Epithelial cell of esophagus (primary cell): ENCODE measurements at regions not wholly inside any gene's neighbourhood (a gene's known extent, or its start where the extent isn't known, plus 50 kb on each side); places are given as distances from the start of the nearest gene placed in this dataset.

Experiments used
- DNase-seq: peaks from one replicate; pipeline ENCODE4 v3.0.0; 2010; ENCODE audit warnings: low read depth
- H3K4me3 ChIP-seq: 2 replicates; pipeline ENCODE4 v1.5.1; 2011; ENCODE audit warnings: mild to moderate bottlenecking, low read length, control low read depth
- TF ChIP-seq, protein P1 (sequence below): IDR thresholded peaks from 2 replicates; pipeline ENCODE4 v1.5.1; 2011; ENCODE audit warnings: low read depth, mild to moderate bottlenecking, low read length, control low read depth, inconsistent platforms; ENCODE audit not compliant: insufficient read depth; ENCODE audit errors: missing control alignments

DNA sequence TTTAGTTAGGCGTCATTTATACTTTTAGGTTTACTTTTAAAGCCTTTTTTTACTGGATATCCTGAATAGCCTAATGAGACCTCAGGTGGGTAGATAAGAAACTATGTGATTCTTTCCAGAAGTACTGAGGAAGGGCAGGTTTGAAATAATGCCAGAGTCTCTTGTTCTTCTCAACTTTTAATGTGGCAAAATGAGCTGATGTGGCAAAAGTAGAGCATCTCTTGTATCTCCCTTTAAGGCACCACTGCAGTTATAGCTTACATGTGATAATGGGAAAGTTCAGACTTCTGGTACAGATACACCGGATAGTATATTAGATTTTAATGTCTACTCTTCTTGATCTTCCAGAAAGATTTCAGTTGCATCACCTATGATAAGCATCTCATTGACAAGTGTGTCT lies 1124.8 kb downstream of the LRFN5 start:
- DNase-seq: no peak
- no peak overlapping the region for H3K4me3 ChIP-seq
- TF ChIP-seq, protein P1, sequence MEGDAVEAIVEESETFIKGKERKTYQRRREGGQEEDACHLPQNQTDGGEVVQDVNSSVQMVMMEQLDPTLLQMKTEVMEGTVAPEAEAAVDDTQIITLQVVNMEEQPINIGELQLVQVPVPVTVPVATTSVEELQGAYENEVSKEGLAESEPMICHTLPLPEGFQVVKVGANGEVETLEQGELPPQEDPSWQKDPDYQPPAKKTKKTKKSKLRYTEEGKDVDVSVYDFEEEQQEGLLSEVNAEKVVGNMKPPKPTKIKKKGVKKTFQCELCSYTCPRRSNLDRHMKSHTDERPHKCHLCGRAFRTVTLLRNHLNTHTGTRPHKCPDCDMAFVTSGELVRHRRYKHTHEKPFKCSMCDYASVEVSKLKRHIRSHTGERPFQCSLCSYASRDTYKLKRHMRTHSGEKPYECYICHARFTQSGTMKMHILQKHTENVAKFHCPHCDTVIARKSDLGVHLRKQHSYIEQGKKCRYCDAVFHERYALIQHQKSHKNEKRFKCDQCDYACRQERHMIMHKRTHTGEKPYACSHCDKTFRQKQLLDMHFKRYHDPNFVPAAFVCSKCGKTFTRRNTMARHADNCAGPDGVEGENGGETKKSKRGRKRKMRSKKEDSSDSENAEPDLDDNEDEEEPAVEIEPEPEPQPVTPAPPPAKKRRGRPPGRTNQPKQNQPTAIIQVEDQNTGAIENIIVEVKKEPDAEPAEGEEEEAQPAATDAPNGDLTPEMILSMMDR: no peak

DNA sequence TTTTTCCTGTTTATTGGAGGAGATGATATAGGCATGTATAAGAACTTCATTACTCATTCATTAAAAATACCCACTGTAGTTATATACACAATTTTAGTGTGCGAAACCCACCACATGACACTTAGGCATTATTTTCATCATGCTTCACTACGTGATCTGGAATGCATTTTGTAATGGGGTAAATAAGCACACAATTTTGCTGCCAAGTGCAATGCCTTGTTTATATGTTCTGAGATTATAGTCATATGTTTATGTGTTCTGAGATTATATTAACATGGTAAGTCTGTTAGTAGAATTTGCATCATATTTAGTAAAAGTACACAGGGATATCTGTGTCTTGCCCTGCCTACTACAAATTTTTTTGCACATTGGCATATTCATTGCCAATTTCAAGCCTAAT lies 1123.0 kb downstream of the LRFN5 start:
- H3K4me3 ChIP-seq: no peak overlapping the region
- DNase-seq: no peak
- TF ChIP-seq, protein P1: no peak

DNA sequence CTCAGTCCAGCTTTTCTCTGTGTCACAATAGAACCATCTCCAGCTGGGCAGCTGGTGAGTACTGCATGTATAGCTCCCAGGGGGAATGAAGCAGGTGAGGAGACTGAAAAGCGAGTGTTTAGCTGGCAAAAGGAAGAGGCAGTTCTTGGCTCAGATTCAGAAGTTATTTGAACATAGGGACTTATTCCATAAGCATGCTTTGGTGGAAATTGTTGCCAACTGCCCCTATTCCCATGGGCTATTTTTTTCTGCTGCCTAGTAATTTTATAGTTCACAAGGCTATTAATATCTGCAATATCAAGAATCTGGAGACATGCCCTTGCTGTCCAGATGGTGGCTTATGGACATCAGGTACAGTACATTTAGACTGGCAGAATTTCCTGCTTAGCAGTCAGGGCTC lies 1112.7 kb downstream of the LRFN5 start:
- no peak overlapping the region for H3K4me3 ChIP-seq
- TF ChIP-seq, protein P1: no peak
- DNase-seq: no peak

DNA sequence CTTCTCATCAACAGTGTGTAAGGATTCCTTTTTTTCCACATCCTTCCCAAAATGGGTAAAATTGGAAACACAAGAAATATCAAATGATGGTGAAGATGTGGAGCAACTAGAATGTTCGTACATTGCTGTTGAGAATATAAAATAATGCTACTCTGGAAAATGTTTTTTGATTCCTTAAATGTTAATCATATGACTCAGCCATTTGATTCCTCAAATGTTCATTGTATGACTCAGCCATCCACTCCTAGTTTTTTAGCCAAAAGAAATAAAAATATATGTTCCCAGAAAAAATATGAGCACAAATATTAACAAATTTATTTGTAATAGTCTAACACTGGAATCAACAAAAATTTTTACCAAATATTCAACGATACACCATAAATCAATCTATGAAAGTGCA lies 1108.6 kb downstream of the LRFN5 start:
- H3K4me3 ChIP-seq: no peak overlapping the region
- peak; percentile 2 for DNase-seq
- TF ChIP-seq, protein P1: no peak

DNA sequence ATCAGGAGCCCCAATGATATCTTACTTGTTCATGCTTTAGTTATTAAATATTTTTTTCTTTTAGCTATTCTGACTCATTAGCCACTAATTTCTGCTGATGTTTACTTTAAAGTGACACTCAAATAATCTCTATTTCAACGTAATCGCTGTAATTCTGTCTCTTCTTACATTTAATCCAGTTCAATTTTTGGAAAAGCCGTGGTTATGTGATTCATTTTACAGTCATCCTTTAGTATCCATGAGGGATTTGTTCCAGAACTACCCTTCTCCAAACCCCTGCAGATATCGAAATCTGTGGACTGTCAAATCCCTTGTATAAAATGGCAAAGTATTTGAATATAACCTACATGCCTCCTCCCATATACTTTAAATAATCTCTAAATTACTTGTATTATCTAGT lies 1103.4 kb downstream of the LRFN5 start:
- no peak for DNase-seq

DNA sequence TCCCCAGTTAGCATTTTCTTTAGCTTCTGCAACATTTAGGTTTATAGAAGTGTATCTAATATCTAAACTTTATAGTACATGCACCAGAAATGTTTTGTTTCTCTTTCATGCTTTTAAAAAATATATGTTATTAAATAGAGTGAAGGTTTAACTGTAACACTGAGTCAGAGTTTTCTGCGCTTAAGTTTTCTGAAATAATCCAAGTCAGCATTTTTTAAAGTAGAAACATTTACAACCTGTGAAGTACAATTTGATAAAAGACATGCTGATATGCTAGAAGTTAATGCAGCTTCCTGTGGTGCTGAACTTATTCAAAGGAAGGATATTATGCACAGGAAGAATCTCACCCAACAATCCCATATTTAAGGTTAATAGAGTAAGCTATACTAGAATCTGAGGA lies 1096.8 kb downstream of the LRFN5 start:
- no peak for DNase-seq
- TF ChIP-seq, protein P1: no peak
- H3K4me3 ChIP-seq: no peak overlapping the region

More for the DNA sequence above, 1103.4 kb downstream of the LRFN5 start:
- H3K4me3 ChIP-seq: no peak overlapping the region
- TF ChIP-seq, protein P1: no peak

DNA sequence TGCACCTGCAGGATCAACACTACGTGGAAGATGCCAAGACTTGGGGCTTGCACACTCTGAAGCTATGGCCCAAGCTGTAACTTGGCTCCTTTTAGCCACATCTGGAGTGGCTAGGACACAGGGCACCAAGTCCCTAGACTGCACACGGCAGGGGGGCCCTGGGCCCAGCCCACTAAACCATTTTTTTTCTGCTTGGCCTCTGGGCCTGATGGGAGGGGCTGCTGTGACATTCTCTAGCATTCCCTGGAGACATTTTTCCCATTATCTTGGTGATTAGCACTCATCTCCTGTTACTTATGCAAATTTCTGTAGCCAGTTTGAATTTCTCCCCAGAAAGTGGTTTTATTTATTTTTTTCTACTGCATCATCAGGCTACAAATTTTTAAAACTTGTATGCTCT lies 1080.7 kb downstream of the LRFN5 start:
- H3K4me3 ChIP-seq: no peak overlapping the region
- TF ChIP-seq, protein P1: no peak
- DNase-seq: no peak
